GM12865 (cell line): ENCODE measurements at regions not wholly inside any gene's neighbourhood (a gene's known extent, or its start where the extent isn't known, plus 50 kb on each side); places are given as distances from the start of the nearest gene placed in this dataset.

Experiments
- DNase-seq: peaks from one replicate; pipeline ENCODE4 v3.0.0; 2010; ENCODE audit warnings: low read depth
- H3K4me3 ChIP-seq: 2 replicates; pipeline ENCODE4 v1.5.1; 2011; ENCODE audit warnings: mild to moderate bottlenecking, low read depth, low read length, control low read depth
- TF ChIP-seq, protein P1 (sequence below): IDR thresholded peaks from 2 replicates; pipeline ENCODE4 v1.5.1; 2011; ENCODE audit warnings: low read length, control low read depth, low read depth, inconsistent platforms; ENCODE audit not compliant: insufficient read depth; ENCODE audit errors: missing control alignments

DNA sequence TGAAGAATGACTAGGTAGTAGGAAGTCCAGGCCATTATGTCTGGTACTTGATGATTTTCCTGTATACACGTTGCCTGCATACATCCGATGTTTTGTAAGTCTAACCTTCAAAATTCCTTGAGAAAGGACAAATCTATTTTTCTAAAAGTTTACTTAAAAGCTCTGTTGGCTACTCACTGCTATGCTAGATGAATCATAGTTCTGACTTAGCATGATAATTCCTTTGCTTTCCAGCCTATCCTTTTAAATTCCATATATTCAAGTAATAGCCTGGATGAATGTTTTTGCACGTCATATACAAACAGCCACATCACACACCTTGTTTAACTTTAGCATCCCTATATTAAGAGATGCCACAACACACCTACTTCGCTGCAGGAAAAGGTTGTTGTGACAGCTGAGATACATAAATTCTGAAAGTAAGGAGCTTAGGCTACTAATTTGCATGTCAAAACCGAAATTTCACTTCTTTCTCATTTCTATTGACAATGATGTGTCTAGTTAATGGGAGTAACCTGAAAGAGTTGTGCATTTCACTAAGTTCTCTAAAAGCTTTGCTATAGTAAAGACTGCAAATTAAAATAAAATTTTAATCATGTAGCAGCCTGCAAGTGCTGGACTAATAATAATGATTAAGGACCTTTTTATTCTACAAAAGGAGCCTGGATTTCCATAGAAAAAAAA lies 1116.4 kb downstream of the JRKL start:
- TF ChIP-seq, protein P1, sequence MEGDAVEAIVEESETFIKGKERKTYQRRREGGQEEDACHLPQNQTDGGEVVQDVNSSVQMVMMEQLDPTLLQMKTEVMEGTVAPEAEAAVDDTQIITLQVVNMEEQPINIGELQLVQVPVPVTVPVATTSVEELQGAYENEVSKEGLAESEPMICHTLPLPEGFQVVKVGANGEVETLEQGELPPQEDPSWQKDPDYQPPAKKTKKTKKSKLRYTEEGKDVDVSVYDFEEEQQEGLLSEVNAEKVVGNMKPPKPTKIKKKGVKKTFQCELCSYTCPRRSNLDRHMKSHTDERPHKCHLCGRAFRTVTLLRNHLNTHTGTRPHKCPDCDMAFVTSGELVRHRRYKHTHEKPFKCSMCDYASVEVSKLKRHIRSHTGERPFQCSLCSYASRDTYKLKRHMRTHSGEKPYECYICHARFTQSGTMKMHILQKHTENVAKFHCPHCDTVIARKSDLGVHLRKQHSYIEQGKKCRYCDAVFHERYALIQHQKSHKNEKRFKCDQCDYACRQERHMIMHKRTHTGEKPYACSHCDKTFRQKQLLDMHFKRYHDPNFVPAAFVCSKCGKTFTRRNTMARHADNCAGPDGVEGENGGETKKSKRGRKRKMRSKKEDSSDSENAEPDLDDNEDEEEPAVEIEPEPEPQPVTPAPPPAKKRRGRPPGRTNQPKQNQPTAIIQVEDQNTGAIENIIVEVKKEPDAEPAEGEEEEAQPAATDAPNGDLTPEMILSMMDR: no peak

DNA sequence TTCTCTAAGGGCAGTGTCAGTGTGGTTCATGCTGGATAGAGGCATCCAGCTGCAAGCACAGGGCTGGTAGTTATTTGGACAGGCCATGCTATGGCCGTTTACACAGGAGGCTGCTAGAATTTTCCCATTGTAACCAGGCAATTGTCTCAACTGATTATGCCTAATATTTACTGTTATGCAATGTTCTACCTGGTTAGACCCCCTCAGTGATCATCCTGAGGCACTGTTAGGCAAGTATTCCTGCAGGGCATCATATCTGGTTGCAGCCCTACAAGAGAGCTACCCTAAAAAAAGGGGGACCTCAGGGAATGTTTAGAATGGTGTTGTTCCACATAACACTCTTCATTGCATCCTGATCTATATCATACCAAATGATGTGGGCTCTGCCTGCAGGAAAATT lies 1124.6 kb downstream of the JRKL start:
- TF ChIP-seq, protein P1: no peak
- DNase-seq: no peak
- H3K4me3 ChIP-seq: no peak overlapping the region

More for the DNA sequence above, 1116.4 kb downstream of the JRKL start:
- H3K4me3 ChIP-seq: no peak overlapping the region
- DNase-seq: no peak

DNA sequence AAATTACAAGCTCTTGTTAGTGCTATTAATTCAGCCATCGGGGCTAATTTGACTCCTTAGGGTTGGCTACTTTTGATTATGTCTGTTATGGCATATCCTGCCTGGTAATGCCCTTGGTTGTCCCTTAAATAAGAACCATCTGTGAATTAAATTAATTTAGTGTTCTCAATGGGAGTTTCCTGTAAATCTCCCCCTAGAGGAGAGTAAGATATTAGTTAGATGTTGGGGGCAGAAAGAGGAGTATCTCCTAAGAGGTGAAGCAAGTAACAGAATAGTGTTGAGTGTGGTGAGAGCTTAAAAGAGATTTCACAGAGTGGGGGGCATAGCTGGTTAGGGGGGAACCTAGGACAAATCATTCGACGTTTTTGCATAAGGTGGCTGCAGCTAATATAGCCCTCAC lies 1126.9 kb downstream of the JRKL start:
- DNase-seq: no peak
- TF ChIP-seq, protein P1: peak; percentile 4
- H3K4me3 ChIP-seq: no peak overlapping the region

DNA sequence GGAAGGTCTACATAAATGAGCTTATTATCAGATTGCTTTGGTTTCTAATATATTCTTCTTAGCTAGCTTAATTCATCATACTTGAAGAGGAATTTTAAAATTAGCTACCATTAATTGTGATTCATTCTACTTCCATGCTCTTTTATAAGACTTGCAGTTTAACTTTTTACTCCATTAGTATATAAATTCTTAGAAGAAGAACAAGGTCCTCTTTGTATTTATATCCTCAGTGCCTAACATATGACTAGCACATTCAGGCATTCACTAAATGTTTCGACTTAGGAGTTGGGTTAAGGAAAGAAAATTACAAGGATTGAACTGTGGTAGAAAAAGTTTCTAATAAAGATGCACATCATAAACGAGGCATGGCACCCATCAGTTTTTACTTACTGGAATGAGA lies 1135.5 kb downstream of the JRKL start:
- no peak overlapping the region for H3K4me3 ChIP-seq
- TF ChIP-seq, protein P1: no peak
- no peak for DNase-seq

DNA sequence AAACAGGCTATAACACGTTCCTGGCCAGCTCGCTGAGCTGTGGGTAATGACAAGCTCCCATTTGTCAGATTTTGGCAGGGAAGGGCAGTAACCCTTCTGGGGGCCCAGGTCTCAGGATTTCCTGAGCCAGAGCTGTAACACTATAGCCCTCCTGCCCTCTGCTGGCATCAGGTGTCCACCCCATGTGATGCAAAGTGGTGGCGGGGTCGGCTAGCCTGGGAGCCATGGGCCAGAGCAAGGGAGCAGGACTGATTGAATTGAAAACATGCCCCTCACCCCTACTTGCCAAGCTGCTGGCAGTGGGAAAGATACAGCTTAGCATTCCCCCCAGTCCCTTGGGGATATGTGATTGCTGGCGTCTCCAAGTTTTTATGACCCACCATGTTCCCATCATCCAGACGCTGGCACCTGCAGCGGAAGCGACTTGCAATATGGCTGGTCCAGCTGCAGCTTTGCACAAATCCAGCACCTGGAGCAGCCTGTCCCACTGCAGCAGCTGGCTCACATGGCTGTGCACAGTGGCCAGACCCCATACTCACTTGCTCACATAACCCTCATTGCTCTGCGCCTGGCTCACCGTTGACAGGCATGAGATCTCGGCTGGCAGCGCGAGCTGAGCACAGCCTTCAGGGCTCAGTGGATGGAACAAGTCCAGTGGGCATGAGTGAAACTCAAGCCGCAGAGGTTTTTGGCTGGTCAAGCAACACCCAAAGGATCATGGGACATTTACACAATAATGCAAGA lies 1147.8 kb downstream of the JRKL start:
- no peak for DNase-seq
- no peak overlapping the region for H3K4me3 ChIP-seq
- TF ChIP-seq, protein P1: no peak

DNA sequence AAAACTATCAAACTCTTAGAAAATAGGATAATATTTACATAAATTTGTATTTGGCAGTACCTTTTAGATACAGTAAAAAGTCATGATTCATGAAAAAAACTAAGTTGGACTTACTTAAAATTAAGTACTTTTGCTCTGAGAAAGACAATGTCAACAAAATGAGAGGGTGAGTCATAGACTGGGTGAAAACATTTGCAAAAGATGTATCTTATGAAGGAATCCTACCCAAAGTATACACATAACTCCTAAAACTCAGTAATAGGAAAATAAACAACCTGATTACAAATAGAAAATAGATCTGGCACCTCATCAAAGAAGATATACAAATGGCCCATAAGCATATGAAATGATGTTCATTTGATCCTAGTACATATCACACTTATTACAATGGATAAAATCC lies 1154.6 kb downstream of the JRKL start:
- TF ChIP-seq, protein P1: no peak
- DNase-seq: no peak
- H3K4me3 ChIP-seq: no peak overlapping the region

DNA sequence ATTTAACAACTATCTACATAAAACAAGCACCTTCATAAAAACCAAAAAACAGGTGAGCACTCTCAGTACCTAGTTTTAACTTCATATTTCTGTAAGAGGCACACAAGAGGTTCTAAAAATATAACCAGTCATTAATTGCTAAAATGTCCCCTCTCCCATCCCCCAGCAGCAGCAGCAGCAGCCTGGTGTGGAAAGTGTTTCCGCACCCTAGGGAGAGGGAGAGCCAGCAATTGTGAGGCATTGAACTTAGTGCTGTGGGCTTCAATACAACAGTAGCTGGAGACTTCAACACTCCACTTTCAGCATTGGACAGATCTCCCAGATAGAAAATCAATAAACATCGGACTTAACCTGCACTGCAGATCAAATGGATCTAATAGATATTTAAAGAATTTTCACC lies 1158.5 kb downstream of the JRKL start:
- no peak for DNase-seq
- no peak overlapping the region for H3K4me3 ChIP-seq
- TF ChIP-seq, protein P1: no peak
